H1 (cell line): ENCODE measurements at regions not wholly inside any gene's neighbourhood (a gene's known extent, or its start where the extent isn't known, plus 50 kb on each side); places are given as distances from the start of the nearest gene placed in this dataset.

Source experiments
- CBX5 ChIP-seq: fragments of 300-800, 300-1000 bp; sonication (generic); IDR thresholded peaks from 2 replicates; pipeline ENCODE4 v1.7.1; 2016; ENCODE audit warnings: antibody characterized with exemption, low read length, low read depth
- HDAC6 ChIP-seq: IDR thresholded peaks from one replicate; pipeline ENCODE4 v1.7.1; 2012; ENCODE audit warnings: low read depth, mild to moderate bottlenecking, inconsistent platforms, low read length, moderate library complexity

- TF ChIP-seq CBX5 (no peak), HDAC6 (no peak)
Measured at GRCh38 chr12:24731596-24731995, 217.3 kb downstream of the BCAT1 start (continued).
